ENCODE measurements at regions not wholly inside any gene's neighbourhood (a gene's known extent, or its start where the extent isn't known, plus 50 kb on each side); places are given as distances from the start of the nearest gene placed in this dataset.

DNA sequence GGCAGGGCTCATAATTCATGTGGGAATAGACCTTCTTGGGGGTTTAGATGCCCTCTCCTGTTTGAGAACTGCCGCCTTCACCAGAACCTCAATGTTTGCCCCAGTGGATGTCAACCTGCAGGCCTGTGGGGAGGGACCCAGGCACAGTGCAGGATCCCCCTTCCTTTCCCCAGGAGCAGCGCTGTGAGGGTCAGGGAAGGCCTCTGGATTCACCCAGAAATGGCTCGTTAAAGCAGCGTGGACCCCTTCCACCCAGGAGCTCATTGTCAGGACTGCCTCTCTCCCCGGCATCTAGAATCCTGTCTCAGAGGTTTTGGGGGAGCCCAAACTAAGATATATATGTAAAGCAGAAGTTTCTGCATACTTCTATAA lies 188.3 kb downstream of the GADD45G start:
- DNase-seq (ENCODE audit: low spot score), result no peak

DNA sequence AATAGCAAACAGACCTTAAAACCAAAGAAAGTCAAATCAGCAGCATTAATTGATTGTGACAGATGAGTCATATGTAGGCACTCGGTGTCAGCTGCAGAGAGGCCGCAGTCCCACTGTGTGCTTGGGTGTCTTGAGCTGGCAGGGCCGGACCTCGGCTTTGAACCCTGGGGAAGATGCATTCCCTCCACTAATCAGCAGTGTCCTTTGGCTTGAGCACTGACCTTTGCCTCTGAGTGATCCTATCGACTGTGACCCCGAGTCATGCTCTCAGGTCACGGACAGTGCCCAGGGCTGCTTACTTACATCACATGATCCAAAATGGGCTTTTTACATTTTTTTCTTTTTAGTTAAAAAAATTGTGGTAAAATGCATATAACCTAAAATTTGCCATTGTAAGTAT lies 188.7 kb downstream of the GADD45G start:
- no peak for DNase-seq (ENCODE audit: low spot score)

GRCh38 chr9:89794918-89795317 lies 190.1 kb downstream of the GADD45G start:
- no peak for DNase-seq (ENCODE audit: low spot score)

DNA sequence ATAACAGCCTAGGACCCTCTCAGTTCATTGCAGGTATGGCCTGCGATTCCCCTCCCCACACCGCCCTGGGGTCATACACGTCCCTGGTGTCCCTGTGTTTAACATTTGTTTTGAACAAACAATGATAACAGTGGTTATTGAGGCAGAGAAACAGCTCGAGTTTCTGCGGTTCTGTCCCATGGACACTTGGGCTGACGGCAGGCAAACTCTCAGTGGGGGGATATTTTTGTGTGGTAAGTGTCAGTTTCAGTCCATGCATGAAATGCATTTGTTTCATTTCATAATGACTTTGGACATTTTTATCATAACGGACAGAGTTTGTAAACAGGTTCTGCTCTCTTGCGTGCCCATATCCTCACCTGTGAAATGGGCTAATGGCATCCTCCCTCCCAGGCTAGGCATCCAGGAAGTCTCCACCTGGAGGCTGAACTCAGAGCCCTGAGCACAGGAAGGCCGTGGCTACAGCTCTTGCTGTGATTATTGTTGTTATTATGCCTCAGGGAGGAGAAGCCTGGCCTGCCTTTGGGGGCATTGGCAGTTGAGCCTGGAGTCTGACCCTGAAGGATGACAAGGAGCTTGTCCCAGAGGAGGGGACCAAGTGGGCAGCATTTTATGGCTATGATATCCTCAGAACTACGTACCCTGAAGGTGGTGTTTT lies 190.9 kb downstream of the GADD45G start:
- no peak for DNase-seq (ENCODE audit: low spot score)

DNA sequence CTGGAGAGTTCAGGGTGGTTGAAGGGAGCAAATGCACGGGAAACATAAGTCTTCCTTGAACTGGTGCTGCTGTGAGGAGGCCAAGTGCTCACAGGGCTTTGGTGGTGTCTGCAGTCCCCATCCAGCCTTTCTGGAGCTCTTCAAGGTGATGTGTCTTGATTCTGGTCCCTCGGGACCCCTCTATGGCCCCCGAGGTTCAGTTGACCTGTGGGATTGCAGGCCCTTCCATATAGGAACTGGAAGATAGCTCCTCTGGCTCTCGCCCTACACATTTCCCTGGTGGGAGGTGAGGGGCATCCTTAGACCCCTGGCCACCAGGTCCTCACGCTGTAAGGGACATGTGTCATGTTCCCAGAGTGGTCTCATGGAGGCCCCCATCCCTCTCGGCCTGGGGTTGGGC lies 191.8 kb downstream of the GADD45G start:
- DNase-seq (ENCODE audit: low spot score), result no peak

DNA sequence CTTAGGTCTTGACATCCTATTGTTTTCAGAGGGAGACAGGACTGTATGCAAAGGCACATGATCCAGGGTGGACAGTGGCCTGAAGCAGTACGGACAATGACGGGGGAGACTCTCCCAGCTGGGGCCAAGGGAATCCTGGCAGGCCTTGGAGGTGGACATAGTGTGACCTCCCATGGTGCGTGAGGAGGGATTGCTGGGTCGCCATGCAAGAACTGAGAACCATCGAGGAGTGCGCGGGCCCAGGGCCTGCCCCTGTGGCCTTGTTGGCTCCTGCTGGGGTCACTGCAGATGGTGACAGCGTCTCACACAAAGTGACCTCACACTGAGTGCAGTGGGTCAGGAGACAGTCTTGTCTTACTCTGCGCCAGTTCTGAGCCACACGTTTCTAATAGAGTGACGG lies 192.4 kb downstream of the GADD45G start:
- no peak for DNase-seq (ENCODE audit: low spot score)

GRCh38 chr9:89797937-89798455 lies 193.2 kb downstream of the GADD45G start:
- no peak for DNase-seq (ENCODE audit: low spot score)

DNA sequence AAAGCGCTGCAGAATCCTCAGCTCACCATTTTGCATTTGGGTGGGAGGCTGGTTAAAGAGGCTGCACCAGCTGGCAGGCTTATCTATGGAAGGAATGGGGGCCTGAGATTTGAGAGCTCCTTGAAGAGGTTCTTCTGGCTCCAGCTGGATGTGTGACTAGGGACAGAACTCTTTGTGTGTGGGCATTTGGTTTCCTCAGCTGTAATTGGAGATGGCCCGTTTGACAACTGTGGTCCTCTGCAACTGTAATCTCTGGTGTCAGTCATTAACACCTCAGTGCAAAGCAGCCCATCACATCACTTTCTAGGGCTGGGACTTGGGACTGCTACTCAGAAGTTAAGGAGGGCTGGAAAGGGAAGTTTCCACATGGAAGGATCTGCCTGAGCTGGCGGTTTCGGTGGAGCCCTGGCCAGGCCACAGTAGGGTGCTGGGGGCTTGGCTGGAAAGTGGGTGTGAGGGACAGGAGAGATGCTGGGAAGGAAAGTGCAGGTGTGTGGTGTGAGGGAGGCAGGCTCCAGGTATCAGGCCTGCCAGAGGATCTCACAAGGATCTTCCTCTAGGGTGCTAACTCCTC lies 193.8 kb downstream of the GADD45G start:
- no peak for DNase-seq (ENCODE audit: low spot score)

- no peak for DNase-seq (ENCODE audit: low spot score)
These were observed 194.4 kb downstream of the GADD45G start for GRCh38 chr9:89799221-89799620.

GRCh38 chr9:89799766-89800165 lies 195.0 kb downstream of the GADD45G start:
- no peak for DNase-seq (ENCODE audit: low spot score)

- no peak for DNase-seq (ENCODE audit: low spot score)
These were observed 196.5 kb downstream of the GADD45G start for GRCh38 chr9:89801341-89801740.

- DNase-seq (ENCODE audit: low spot score), result no peak
These were observed 197.2 kb downstream of the GADD45G start for GRCh38 chr9:89801742-89802670.

- no peak for DNase-seq (ENCODE audit: low spot score)
These were observed 198.1 kb downstream of the GADD45G start for GRCh38 chr9:89802781-89803355.

DNA sequence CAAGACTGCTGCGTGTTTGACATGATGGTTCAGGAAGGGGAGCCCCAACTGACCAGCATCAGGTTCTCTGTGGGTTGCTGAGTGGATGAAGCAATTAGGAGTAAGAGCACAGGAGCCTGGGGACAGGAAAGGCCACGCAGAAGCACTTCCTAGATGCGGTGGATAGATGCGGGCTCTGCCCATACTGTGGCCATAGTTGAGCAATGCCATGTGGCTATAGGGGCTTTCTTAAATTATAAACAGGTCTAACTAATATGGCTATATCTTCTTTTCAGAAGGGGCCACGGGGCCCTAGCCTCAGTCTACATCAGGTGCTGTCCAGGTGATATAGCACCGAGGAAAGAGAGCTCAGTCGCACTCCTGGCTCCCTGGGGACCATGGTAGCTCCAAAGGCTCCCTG lies 198.6 kb downstream of the GADD45G start:
- DNase-seq (ENCODE audit: low spot score), result no peak

GRCh38 chr9:89804766-89805531 lies 200.1 kb downstream of the GADD45G start:
- no peak for DNase-seq (ENCODE audit: low spot score)

DNA sequence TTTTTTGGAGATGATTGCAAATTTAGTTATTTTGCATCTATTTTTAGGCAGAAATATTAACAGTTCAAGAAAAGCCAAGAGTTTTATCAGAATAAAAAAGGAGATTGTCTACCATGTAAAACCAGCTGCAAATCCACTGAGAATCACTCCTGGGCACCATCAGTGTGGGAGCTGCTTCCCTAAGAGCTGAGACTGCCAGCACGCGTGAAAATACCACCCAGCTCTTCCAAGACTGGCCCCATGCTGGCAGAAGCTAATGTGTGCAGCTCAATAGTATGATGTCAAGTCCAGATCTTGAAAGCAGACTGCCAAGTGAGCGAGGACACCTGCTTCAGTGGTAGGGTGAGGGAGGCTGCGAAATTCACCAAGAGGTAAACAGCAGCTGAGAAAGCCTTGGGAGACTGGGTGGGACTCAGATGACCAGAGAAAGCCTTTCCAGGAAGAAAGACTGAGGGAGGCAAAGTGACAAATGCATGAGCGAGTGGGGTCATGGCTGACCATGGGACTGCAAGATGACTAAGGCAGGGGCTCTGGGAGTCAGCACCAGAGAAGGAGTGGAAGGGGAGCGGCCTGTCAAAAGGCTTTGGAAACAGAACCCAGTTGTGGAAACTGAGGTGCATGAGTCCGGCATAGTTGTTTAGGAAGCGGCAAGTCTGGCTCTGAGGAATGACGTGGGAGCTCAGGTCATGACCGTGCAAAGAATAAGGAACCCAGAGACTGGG lies 200.9 kb downstream of the GADD45G start:
- no peak for DNase-seq (ENCODE audit: low spot score)

DNA sequence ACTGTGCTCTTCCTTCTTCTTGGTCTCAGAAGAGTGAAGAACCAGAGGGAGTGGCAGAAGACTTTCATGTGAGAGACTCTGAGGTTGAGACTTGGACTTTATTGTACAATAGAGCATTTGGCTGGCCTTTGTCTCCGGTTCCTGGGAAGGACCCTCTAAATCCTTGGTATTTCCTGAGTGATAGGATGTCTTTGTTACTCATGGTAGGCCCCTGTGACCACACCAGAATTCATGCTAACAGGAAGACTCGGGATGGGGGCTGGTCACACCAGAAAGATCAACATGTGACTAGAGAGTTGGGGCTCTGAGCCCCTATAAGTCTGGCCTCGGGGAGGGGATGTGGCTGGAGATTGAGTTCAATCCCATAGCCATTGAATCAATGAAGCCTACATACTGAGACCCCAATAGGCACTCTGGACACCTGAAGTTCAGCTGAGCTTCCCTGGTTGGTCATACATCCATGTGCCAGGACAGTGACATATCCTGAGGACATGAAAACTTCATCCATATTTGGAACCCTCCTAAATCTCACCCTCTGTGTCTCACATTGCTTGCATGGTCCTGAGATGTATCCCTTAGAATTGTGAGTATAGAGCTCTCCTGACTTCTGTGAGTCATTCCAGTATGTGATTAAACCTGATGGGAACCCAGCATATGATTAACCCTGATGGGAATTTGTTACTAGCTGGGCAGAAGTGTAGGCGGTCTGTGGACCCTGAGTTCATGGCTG lies 201.7 kb downstream of the GADD45G start:
- no peak for DNase-seq (ENCODE audit: low spot score)

DNA sequence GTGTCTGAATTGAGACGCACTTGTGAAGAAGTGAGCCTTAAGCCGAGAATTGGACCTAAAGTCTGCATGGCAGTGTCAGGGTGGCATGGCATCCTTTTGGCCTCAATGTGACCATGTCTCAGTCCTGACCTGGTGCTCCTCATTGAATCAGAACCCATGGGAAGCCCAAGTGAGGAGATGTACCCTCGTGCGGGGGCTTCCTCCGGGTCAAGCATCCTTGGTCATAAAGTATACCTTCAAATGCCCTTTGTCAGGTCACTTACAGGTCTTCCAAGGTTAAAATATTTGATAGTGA lies 202.2 kb downstream of the GADD45G start:
- DNase-seq (ENCODE audit: low spot score), result no peak

GRCh38 chr9:89807682-89808075 lies 202.9 kb downstream of the GADD45G start:
- DNase-seq (ENCODE audit: low spot score), result no peak

DNA sequence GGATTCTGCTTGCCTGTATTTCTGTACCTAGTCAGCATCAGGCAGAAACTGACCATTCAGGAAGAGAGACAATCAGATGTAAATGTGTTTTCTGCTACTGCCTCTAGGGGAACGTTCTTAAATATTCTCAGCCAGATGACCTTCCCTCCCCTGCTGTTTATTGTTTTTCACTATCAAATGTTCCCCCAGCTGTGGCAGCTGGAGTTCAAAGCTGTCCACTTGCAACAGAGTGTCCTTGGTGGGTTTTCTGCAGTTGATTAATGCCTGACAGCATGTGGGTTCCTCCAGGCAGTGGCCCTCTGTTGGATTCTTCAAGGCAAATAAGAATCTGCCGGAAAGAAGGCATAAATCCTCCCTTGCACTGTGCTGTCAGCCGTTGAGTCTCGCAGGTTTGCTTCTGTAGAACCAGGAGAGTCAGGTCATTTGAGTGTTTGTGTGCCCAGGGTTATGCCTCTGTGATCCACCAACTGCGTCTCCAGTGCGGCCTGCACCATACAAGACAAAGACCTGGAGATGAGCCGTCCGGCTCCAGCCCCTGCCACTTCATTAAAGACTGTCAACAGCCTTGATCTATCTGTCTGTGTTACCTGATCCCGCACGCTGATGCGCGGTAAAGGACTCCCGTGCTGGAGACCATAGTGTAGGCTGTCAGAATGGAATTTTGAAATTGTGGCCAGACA lies 203.4 kb downstream of the GADD45G start:
- no peak for DNase-seq (ENCODE audit: low spot score)

All from LoVo (cell line).